GM21786 (cell line): ENCODE measurements at regions not wholly inside any gene's neighbourhood (a gene's known extent, or its start where the extent isn't known, plus 50 kb on each side); places are given as distances from the start of the nearest gene placed in this dataset.

Experiments
- ATAC-seq: cut with Tn5 transposase; IDR thresholded peaks from one replicate; pipeline ENCODE4 v1.9.1; 2021; ENCODE audit not compliant: unreplicated experiment

DNA sequence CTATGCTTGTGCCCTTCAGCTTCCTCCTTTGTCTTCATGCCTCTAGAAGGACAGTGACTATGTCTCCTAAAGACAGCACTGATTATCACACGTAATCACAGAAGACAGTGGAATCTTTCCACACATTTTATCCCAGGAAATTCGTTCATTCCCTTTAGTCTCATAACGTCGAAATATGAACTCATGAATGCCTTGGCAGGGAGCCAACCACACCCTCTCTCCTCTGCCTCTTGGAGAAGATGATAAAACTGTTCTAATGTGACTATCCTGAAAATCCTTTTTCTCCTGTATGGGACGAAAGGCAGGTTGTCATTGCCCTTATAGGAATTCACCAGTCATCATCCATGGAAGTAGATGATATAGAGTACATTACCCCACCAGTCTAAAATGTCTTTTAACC lies 726.6 kb upstream of the FANCL start:
- no peak for ATAC-seq

DNA sequence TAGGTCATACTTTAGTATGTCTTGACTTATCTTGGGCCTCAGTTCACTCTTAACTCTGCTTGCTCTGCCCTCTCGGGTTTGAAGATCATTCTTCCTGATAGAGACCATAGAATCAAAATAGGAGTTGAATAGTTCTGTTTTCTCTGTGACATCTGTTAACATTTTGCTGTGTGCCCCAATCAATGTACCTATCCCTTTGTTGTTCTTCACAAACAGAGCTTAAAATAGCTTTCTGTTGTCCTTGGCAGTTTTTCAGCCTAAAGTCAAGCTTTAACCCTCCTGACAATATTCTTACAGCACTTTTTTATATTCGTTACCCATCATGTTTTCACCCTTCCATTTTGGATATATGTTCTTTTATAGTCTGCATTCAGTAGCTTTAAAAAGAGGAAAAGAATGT lies 724.5 kb upstream of the FANCL start:
- no peak for ATAC-seq

GRCh38 chr2:58959996-58960395 lies 718.9 kb upstream of the FANCL start:
- ATAC-seq, result no peak

DNA sequence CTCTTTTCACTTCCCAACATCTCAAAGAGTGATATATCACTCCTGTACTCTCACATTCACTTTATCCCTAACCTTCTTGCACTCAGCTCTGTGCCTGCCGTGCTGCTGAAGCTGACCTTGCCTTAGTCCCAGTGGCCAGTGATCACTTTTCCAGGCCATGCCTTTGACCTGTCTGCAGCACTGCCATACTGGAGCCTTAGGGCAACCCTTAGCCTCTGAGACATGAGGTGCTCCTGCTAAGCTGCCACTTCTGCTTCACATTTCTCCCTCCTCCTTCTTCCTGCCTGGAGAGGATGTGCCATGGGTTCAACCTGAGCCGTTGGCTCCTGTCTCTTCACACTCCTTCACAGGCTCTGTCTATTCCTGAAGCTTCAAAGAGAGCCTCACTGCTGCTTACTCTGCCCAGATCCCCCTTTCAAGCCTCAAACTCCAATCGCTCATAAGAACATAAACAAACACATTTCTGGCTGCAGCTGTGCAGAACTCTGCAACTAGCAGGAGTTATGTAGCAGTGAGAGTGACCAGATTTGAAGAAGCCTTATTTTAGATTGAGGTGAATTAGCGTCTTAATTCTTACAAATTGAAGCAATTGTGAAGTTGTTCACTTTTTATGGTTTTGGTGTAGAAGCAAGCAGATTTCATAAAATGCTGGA lies 716.2 kb upstream of the FANCL start:
- ATAC-seq, result no peak

GRCh38 chr2:58954880-58955385 lies 713.8 kb upstream of the FANCL start:
- no peak for ATAC-seq

DNA sequence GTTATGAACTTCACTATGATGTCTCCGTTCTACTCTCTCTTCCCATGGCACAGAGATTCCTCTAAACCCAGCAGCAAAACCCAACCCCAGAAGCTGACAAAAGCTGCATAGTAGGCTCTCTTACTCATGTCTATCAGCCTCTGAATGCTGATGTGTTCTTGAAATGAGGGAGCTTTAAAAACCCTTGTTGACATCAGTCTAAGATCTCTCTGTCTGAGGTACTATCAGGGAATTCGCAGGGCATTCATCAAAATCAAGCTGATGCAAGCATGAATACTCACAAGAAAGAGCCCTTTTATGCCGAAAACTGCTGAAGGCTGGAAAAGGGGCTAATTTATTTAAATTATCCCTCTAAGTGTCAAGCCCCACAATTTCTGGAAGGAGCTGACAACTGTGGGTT lies 710.6 kb upstream of the FANCL start:
- no peak for ATAC-seq

DNA sequence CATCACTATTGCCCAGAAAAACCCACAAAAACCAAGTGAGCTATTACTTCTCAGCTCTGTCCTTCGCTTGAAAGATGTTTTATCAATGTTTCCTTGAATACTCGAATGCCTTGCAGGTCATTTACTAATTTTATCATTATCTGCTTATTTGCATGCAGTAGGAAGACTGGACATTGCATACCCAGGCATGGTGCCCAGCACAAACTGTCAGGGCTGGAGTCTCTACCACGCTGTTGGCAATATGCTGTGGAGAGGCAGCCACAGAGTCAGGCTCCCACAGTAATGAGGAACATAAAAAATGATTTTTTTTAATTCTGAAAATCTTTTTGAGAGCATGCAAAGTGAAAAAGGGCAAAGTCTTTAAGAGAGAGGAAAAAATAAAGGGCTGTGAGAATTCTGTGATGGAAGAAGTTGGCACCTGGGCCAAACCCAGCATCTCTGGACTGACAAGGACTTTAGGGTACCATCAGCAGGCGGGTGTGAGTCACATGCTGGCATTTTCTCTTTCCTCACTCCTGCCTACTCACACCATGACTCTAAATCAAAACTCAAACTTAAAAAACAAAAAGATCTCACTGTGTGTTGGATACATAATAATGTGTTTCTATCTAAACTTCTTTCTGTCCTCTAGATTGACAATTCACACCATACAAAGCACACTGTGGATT lies 709.8 kb upstream of the FANCL start:
- no peak for ATAC-seq

- no peak for ATAC-seq
Observed at GRCh38 chr2:58939388-58939787, 698.3 kb upstream of the FANCL start.

- no peak for ATAC-seq
Observed at GRCh38 chr2:58938988-58939387, 697.9 kb upstream of the FANCL start.

DNA sequence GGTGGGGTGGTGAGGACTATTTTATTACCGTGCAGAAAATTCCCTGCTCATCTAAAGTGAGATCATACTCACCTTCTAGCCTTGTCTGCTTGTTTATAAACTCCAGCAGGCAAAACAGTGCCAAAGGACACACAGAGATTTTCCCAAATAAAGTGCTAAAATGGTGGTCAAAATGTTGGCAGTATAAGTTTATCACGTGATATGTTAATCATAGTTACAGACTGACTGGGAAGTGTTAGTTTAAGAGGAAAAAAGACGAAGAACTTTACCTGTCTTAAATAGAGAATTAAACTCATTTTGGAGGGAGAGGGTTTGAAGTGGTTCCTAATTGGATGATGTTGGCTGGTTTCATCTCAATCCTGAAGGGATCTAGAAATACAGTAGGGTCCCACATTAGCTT lies 691.7 kb upstream of the FANCL start:
- ATAC-seq, result no peak

DNA sequence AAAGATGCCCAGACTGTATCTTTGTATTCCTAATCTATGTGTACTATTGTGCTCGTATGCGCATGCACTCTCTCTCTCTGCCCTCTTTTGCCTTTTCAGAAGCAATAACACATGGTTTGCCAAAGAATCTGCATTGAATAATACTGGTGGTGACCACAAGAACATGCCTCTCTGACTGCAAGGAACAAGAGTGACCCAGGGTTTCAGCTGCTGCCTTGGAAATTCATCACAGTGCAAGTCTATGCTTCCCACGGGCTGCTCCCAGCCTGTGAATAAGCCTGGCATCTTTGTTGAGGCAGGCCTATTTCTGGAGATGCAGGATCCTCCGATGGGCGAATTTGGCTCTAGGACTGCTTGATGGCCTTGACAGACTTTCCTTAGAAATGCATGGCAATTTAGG lies 689.4 kb upstream of the FANCL start:
- ATAC-seq, result no peak

DNA sequence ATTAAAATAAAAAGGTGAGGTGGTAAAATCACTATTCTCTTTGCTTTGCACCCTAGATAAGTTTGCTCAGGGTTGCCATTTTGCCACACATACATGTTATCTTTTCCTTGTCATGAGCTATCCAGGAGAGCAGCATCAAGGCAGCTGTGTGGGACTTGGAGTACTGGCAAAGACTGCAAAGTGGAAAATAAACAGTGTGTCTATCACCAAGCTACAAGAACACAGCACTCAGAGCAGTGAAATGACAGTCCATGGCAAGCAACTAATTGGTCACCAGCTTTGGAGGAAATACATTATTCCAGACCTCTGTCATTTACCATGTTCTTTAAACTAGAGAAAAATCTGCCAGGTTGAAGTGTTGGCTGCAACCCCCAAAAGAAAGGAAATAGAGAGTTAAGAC lies 687.8 kb upstream of the FANCL start:
- ATAC-seq, result no peak

DNA sequence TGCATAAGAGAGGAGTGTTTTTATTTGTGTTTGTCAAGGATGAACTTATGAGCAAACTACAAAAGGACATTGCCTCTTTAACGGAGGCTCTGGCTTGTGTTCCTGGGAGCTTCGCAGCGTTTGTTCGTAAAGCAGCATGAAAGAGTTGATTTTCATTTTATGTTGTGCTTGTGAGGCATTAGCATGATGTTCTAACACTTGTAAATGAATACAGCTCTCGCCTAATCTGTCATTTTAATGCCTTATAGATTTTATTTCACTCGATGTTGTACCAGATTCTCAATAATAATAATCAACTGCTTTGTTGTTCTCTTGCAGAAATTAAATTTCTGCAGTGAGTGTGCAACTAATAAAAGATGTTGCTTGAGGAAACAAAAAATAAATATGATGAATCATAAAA lies 687.3 kb upstream of the FANCL start:
- no peak for ATAC-seq

DNA sequence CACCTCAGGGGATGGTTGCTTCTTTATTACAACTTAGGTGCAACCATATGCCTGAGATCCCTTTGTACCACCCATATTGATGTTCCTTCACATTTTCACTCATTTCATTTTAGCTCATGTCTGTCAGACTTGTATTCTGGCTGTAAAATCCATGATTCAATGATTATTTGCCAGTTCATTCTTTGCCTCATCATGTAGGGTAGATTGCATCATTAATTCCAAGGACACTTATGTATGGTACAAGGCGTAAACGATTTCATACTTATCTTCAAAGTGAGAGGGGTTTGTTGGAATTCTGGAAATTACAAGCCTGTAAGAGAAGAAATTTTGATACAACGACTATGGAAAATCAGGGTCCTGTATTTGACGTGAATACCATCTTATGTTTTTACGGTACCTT lies 685.0 kb upstream of the FANCL start:
- ATAC-seq, result no peak

GRCh38 chr2:58925676-58926081 lies 684.6 kb upstream of the FANCL start:
- no peak for ATAC-seq

DNA sequence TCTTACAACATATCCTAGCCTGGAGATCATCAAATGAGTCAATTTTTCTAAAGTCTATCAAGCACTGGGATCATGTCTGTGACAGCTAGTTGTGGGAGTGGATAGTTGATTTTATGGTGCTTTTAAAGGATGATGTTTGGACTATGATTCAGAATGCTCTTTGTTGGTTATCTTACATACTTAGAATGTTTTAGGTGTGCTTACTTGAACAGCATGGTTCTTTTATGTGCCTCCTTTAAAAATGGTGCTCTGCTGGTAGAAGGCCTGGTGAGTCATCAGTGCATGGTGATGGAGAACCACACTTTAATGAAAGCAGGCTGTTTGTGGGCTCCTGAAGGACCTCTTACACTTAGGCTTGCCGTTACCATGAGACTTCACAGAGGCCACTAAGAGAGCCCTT lies 682.7 kb upstream of the FANCL start:
- no peak for ATAC-seq

DNA sequence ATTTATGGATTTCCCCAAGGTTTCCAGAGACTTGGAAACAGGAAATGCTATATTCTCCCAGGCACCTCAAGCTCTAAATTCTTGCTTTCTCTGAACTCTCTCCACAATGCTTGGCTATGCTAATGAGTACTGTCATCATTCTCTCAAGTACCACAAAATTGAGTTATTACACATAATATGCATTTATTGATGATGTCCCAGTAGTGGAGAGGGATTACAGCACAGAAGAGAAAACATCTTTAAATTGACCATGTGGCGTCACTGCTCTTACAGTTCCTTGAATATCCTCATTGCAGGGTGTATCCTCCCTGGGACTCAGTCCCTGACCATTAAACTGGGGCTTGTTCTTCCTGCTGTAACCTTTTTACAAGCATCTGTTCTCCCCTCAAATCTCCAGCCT lies 681.1 kb upstream of the FANCL start:
- no peak for ATAC-seq

DNA sequence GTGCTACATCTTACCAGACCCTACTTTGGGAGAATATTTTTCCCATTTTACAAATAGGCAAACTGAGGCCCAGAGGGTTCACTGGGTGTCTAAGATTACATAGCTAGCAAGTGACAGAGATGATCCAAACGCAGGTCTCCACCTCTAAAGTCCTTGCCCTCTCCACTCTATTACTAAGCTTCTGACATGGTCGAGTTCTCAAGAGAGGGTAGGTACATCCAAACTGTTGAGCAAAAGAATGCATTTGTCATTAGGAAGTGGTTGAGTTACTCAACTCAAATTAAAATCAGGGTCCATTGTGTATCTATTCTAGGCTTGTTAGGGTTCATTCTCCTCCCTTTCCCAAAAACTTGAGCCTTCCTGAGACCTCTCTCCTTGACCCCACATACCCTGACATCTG lies 680.6 kb upstream of the FANCL start:
- no peak for ATAC-seq

- ATAC-seq, result no peak
Observed at GRCh38 chr2:58920001-58920400, 678.9 kb upstream of the FANCL start.

DNA sequence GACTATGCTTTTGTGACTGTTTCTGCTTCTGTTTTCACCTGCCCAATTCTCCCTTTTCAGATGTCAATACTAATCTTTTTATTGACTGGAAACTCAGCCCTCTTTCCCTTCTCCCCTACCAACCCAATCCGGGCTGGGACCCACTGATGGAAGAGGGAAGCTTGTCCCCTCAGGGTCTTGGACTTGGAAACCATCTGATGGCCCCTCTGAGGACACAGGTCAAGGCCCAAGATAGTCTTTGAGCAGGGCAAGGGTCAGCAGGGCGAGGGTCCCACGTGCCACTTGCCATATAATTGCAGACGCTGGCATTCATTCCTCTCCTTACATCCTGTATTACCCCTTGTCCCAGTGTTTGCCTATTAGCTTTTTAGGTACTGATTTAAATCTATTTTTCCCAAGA lies 678.2 kb upstream of the FANCL start:
- ATAC-seq, result no peak

- ATAC-seq, result no peak
Observed at GRCh38 chr2:58918141-58918540, 677.0 kb upstream of the FANCL start.

DNA sequence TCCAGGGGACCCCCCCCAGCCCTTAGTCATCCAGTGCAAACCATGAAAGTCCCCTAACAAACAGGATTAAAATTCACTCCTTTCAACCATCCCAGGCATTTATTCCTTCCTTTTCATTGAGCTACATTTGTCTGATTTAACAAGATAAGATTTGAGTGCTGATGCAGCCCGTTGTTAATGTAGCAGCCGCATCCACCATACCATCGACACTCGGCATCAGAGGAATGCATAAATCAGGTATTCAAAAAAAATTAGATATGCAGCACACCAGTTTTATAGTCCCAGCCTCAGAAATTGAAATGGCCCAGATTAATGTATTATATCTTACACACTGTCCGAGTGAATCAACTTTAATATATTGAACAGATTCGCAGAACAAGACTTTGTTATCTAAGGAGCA lies 676.5 kb upstream of the FANCL start:
- ATAC-seq, result no peak

DNA sequence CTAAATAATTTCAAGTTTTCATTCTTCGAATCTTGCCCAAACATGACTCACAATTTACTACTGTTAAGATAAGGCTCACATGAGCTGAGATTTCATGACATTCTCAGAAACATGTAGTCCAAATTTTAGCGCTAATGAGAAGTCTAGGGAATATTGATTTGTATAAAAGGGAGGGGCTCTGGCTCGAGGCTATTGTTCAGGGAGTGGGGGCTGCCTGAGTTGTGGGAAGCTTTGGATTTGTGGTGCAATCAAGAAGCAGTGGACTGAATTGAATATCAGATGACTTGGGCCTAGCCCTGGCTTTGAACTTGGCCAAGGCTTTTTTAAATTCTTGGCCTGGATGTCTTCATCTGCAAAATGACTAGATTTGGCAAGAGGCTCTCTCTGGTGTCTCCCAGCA lies 674.9 kb upstream of the FANCL start:
- ATAC-seq, result no peak
